Kidney (tissue), 13 donors: ENCODE measurements at regions not wholly inside any gene's neighbourhood (a gene's known extent, or its start where the extent isn't known, plus 50 kb on each side); places are given as distances from the start of the nearest gene placed in this dataset.

ENCODE experiments used
- DNase-seq, 5 donors: peaks; one replicate each; pipeline ENCODE4 v3.0.0-alpha.2; 2013 to 2020
- FAIRE-seq: peaks from 2 replicates; lab custom pipeline; 2012; peaks lifted over from hg19 to GRCh38; lab: Jason Lieb, UNC
- H3K27ac ChIP-seq, 2 donors: one replicate each; pipeline ENCODE4 v1.7.0; 2013; ENCODE audit warnings: low read depth in 2 of 2, low read length in 2 of 2, inconsistent platforms in 1 of 2
- H3K27me3 ChIP-seq: one replicate; pipeline ENCODE4 v1.7.1; 2013; ENCODE audit warnings: low read length, inconsistent platforms; ENCODE audit not compliant: control insufficient read depth, insufficient read depth
- H3K36me3 ChIP-seq, 3 donors: one replicate each; pipeline versions ENCODE4 v1.7.0 to v1.7.1; 2013; ENCODE audit warnings: low read length in 3 of 3, control low read depth in 1 of 3, inconsistent platforms in 1 of 3; ENCODE audit not compliant: insufficient read depth in 3 of 3, control insufficient read depth in 2 of 3
- H3K4me1 ChIP-seq, 3 donors: one replicate each; pipeline versions ENCODE4 v1.7.0 to v1.7.1; 2013; ENCODE audit warnings: low read length in 3 of 3, inconsistent platforms in 1 of 3, low read depth in 1 of 3; ENCODE audit not compliant: control insufficient read depth in 2 of 3, insufficient read depth in 2 of 3
- H3K4me3 ChIP-seq, 3 donors: one replicate each; pipeline versions ENCODE4 v1.7.0 to v1.8.1; 2013; ENCODE audit warnings: low read length in 3 of 3, control low read depth in 1 of 3, inconsistent platforms in 1 of 3
- H3K9ac ChIP-seq, 3 donors: one replicate each; pipeline versions ENCODE4 v1.7.0 to v1.7.1; 2013; ENCODE audit warnings: low read length in 3 of 3, control low read depth in 1 of 3, inconsistent platforms in 1 of 3
- H3K9me3 ChIP-seq, 3 donors: one replicate each; pipeline versions ENCODE4 v1.7.0 to v1.7.1; 2013; ENCODE audit warnings: low read length in 3 of 3, control low read depth in 1 of 3, inconsistent platforms in 1 of 3; ENCODE audit not compliant: control insufficient read depth in 2 of 3, insufficient read depth in 1 of 3
- CTCF ChIP-seq: IDR thresholded peaks from 3 replicates; pipeline ENCODE4 v1.5.1; 2012; ENCODE audit warnings: mild to moderate bottlenecking, moderate library complexity, borderline replicate concordance; ENCODE audit not compliant: insufficient read depth; ENCODE audit errors: extremely low read depth
- intact Hi-C: fragments of 100-400 bp; cut with DNase I; formaldehyde crosslinking; loops from one replicate; pipeline ENCODE4 v1.11.1; 2022
- donor health status: control.
- donor health status: control.
- donor health status: control.
- donor health status: control.
- donor health status: control.
- donor health status: DM: yes; HTN: yes; CAD: no.
- donor health status: Normal renal cell carcinoma (clear cell type).

GRCh38 chr15:88992216-88992615 is 79.0 kb upstream of the MFGE8 start:
- TF ChIP-seq CTCF = no peak
- Histone ChIP-seq H3K27me3 (no peaks in the 10 kb centered on the region), H3K27ac (no peak overlapping the region), H3K4me3 (no peak overlapping the region), H3K36me3 (no peaks in the 10 kb centered on the region), H3K4me1 (no peaks in the 10 kb centered on the region), H3K9ac (no peak overlapping the region), H3K9me3 (no peaks in the 10 kb centered on the region)
- no peak for FAIRE-seq
- intact Hi-C loops = no loop called here
- DNase-seq = peak in 1 of 5 donors; percentile 17

- TF ChIP-seq CTCF = no peak
- Histone ChIP-seq H3K9me3 (no peaks in the 10 kb centered on the region), H3K4me1 (no peaks in the 10 kb centered on the region), H3K36me3 (no peaks in the 10 kb centered on the region), H3K9ac (no peak overlapping the region), H3K27ac (no peak overlapping the region), H3K4me3 (no peak overlapping the region), H3K27me3 (no peaks in the 10 kb centered on the region)
- FAIRE-seq (no peak), DNase-seq (no peak)
- intact Hi-C loops = no loop called here
Measured at GRCh38 chr15:88992912-88993376, 79.8 kb upstream of the MFGE8 start.

- intact Hi-C loops = no loop called here
- no peak for TF ChIP-seq CTCF
- no peaks in the 10 kb centered on the region for H3K36me3 ChIP-seq
- FAIRE-seq (no peak), DNase-seq (no peak)
- no peak overlapping the region for H3K4me3 ChIP-seq
- H3K4me1 ChIP-seq = no peaks in the 10 kb centered on the region
- no peaks in the 10 kb centered on the region for H3K27me3 ChIP-seq
- H3K27ac ChIP-seq = no peak overlapping the region
- H3K9ac ChIP-seq = no peak overlapping the region
- H3K9me3 ChIP-seq = no peaks in the 10 kb centered on the region
Measured at GRCh38 chr15:88993662-88994061, 80.5 kb upstream of the MFGE8 start.

- Histone ChIP-seq H3K9me3 (no peaks in the 10 kb centered on the region), H3K9ac (no peak overlapping the region), H3K36me3 (no peaks in the 10 kb centered on the region), H3K4me3 (no peak overlapping the region), H3K27me3 (no peaks in the 10 kb centered on the region), H3K27ac (no peak overlapping the region), H3K4me1 (no peaks in the 10 kb centered on the region)
- FAIRE-seq (no peak), DNase-seq (no peak)
- intact Hi-C loops = no loop called here
- TF ChIP-seq CTCF = no peak
Measured at GRCh38 chr15:88994286-88994685, 81.1 kb upstream of the MFGE8 start.
